ENCODE measurements at regions not wholly inside any gene's neighbourhood (a gene's known extent, or its start where the extent isn't known, plus 50 kb on each side); places are given as distances from the start of the nearest gene placed in this dataset.

GRCh38 chr3:107142171-107142570 lies 235.1 kb upstream of the CCDC54 start:
- no peak for TF ChIP-seq CTCF (IDR thresholded peaks at IDR 0.05; ENCODE audit: low read depth, low read length)
- in situ Hi-C loops (cut with HindIII; ENCODE audit: low sequenced_read_pairs): no loop called here
- H3K4me3 ChIP-seq (ENCODE audit: low read depth, low read length): no peak overlapping the region
- no peak for DNase-seq (ENCODE audit: low read depth, low spot score)

- no peak for DNase-seq (ENCODE audit: low read depth, low spot score)
- in situ Hi-C loops (cut with HindIII; ENCODE audit: low sequenced_read_pairs): no loop called here
- H3K4me3 ChIP-seq (ENCODE audit: low read depth, low read length): no peak overlapping the region
- TF ChIP-seq CTCF (IDR thresholded peaks at IDR 0.05; ENCODE audit: low read depth, low read length): no peak
Measured at GRCh38 chr3:107142786-107143575, 234.3 kb upstream of the CCDC54 start.

DNA sequence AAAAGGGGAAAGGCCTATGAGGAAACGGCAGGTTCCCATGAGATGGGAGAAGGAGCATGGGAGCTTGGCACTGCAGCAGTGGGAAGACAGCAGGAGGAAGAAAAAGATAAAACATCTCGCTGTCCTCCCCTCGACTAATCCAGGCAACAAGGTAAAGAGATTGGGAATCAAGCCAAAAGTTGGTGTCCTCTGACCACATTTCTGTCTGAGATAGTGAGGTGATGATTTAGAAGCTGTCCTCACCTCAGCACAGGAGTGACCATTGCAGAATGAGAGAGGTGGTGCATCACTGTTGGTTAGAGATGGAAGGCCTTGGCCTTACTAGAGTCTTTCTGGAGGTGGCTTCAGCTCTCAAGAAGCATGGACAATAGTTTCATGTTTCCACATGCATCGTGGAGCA lies 226.6 kb upstream of the CCDC54 start:
- in situ Hi-C loops (cut with HindIII; ENCODE audit: low sequenced_read_pairs): no loop called here
- DNase-seq (ENCODE audit: low read depth, low spot score): no peak
- no peak for TF ChIP-seq CTCF (IDR thresholded peaks at IDR 0.05; ENCODE audit: low read depth, low read length)
- no peak overlapping the region for H3K4me3 ChIP-seq (ENCODE audit: low read depth, low read length)

- in situ Hi-C loops (cut with HindIII; ENCODE audit: low sequenced_read_pairs): no loop called here
Measured at GRCh38 chr3:107153981-107154380, 223.3 kb upstream of the CCDC54 start.

DNA sequence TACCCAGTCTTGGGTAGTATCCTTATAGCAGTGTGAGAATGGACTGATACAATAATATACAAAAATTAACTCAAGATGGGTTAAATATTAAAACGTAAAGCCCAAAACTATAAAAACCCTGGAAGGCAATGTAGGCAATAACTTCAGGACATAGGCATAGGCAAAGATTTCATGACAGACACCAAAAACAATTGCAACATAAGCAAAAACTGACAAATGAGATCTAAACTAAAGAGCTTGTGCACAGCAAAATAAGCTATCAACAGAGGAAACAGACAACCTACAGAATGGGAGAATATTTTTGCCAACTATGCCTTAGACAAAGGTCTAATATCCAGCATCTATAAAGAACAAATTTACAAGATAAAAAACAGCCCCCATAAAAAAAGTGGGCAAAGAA lies 204.8 kb upstream of the CCDC54 start:
- in situ Hi-C loops (cut with HindIII; ENCODE audit: low sequenced_read_pairs): no loop called here
- no peak for TF ChIP-seq CTCF (IDR thresholded peaks at IDR 0.05; ENCODE audit: low read depth, low read length)
- no peak for DNase-seq (ENCODE audit: low read depth, low spot score)
- H3K4me3 ChIP-seq (ENCODE audit: low read depth, low read length): no peak overlapping the region

More at GRCh38 chr3:107153981-107154380, 223.3 kb upstream of the CCDC54 start:
- no peak for TF ChIP-seq CTCF (IDR thresholded peaks at IDR 0.05; ENCODE audit: low read depth, low read length)
- DNase-seq (ENCODE audit: low read depth, low spot score): no peak
- no peak overlapping the region for H3K4me3 ChIP-seq (ENCODE audit: low read depth, low read length)

DNA sequence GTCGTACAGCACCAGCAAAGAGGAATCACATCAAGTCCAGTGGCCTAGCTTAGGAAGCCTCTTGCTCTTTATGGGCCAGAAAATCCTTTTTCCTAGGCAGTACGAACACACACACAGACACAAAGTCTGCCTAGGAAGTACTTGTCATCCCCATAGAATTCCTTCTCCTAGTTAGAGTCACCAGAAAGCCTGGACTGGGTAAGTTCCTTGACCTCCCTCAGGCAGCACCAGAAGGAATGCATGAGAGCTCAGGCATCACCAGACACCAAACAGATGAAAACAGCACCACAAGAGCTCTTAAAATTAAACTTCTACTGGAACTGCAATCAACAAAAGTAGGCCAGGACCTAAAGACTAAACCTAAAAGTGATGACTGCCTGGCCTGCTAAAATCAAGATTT lies 192.9 kb upstream of the CCDC54 start:
- no peak for TF ChIP-seq CTCF (IDR thresholded peaks at IDR 0.05; ENCODE audit: low read depth, low read length)
- H3K4me3 ChIP-seq (ENCODE audit: low read depth, low read length): no peak overlapping the region
- no peak for DNase-seq (ENCODE audit: low read depth, low spot score)
- in situ Hi-C loops (cut with HindIII; ENCODE audit: low sequenced_read_pairs): no loop called here
